Lower lobe of right lung (tissue), 2 donors: ENCODE measurements at regions not wholly inside any gene's neighbourhood (a gene's known extent, or its start where the extent isn't known, plus 50 kb on each side); places are given as distances from the start of the nearest gene placed in this dataset.

Source experiments
- ATAC-seq, 2 donors: fragments of 200-7000 bp; cut with Tn5 transposase; one replicate each; pipeline ENCODE4 v1.9.1; 2020 to 2022; ENCODE audit warnings: mild to moderate bottlenecking in 2 of 2, moderate library complexity in 2 of 2
- DNase-seq: peaks from one replicate; pipeline ENCODE4 v3.0.0-alpha.2; 2020
- H3K27ac ChIP-seq: fragments of 200-600 bp; one replicate; pipeline ENCODE4 v1.8.0; 2022
- H3K27me3 ChIP-seq: fragments of 200-600 bp; one replicate; pipeline ENCODE4 v1.8.0; 2022; ENCODE audit warnings: low read depth
- H3K36me3 ChIP-seq: fragments of 200-600 bp; one replicate; pipeline ENCODE4 v1.8.0; 2022; ENCODE audit warnings: mild to moderate bottlenecking
- H3K4me1 ChIP-seq: fragments of 200-600 bp; one replicate; pipeline ENCODE4 v1.8.0; 2022
- H3K4me3 ChIP-seq: fragments of 200-600 bp; one replicate; pipeline ENCODE4 v1.8.0; 2022; ENCODE audit warnings: mild to moderate bottlenecking
- H3K9me3 ChIP-seq: fragments of 200-600 bp; one replicate; pipeline ENCODE4 v1.8.0; 2022
- intact Hi-C: fragments of 100-400 bp; cut with DNase I; formaldehyde crosslinking; loops from one replicate; pipeline ENCODE4 v1.11.0; 2022
- TF ChIP-seq, protein P1 (sequence below): fragments of 200-600 bp; IDR thresholded peaks from one replicate; pipeline ENCODE4 v1.8.0; 2022; ENCODE audit warnings: antibody characterized with exemption, mild to moderate bottlenecking
- donor health status: DM: no; HTN: yes; CAD: no; lungs with severe emphysema.

DNA sequence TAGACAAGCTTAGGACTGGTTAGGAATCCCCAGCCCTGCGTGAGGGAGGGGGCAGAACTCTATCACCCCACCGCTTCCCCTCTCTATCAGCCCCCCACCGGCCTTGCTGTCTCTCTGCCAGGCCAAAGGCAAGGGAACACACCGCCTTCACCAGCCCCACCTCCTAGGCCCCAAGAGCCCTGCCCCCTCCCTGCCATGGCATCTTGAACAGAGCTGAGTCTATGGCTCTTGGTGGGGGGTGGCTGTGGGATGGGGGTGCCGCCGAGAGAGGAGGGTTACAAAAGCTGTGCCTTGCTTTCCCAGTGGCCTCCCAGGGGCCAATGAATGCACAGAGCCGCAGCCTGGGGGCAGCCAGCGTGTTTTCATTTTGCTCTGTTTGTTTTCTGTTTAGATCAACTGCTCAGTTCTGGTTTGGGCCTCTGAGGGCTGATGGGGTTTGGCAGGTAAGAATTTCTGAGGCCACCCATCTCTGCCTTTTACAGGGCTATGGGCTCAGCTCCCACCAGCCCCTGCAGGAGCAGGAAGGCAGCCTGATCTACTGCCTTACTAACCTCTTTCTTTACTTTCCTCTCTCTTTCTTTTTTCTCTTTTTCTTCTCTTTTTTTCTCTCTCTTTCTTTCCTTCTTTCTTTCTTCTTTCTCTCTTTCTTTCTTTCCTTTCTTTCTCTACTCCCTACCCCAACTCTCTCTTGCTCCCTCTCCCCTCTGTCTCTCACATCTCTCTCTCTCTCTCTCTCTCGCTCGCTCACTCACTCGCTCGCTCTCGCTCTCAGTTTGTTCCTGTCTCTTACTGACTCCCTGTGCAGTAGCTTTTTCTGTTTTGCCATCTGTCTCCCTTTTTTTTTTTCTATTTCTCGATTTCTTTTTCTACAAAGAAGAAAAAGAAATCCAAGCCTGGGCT, 128.3 kb downstream of the PJA1 start:
- Histone ChIP-seq H3K9me3 (no peaks in the 10 kb centered on the region), H3K27ac (no peak overlapping the region), H3K27me3 (no peaks in the 10 kb centered on the region), H3K4me1 (no peaks in the 10 kb centered on the region), H3K36me3 (no peaks in the 10 kb centered on the region), H3K4me3 (no peak overlapping the region)
- no peak for DNase-seq
- TF ChIP-seq, protein P1, sequence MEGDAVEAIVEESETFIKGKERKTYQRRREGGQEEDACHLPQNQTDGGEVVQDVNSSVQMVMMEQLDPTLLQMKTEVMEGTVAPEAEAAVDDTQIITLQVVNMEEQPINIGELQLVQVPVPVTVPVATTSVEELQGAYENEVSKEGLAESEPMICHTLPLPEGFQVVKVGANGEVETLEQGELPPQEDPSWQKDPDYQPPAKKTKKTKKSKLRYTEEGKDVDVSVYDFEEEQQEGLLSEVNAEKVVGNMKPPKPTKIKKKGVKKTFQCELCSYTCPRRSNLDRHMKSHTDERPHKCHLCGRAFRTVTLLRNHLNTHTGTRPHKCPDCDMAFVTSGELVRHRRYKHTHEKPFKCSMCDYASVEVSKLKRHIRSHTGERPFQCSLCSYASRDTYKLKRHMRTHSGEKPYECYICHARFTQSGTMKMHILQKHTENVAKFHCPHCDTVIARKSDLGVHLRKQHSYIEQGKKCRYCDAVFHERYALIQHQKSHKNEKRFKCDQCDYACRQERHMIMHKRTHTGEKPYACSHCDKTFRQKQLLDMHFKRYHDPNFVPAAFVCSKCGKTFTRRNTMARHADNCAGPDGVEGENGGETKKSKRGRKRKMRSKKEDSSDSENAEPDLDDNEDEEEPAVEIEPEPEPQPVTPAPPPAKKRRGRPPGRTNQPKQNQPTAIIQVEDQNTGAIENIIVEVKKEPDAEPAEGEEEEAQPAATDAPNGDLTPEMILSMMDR: no peak
- ATAC-seq: no peak
- intact Hi-C loops: no loop called here

- intact Hi-C loops: no loop called here
- H3K4me1 ChIP-seq: no peaks in the 10 kb centered on the region
- no peaks in the 10 kb centered on the region for H3K9me3 ChIP-seq
- no peak overlapping the region for H3K4me3 ChIP-seq
- DNase-seq (no peak), ATAC-seq (no peak)
- TF ChIP-seq, protein P1: no peak
- no peaks in the 10 kb centered on the region for H3K27me3 ChIP-seq
- H3K36me3 ChIP-seq: no peaks in the 10 kb centered on the region
- no peak overlapping the region for H3K27ac ChIP-seq
Measured at GRCh38 chrX:69034451-69034850, 130.8 kb downstream of the PJA1 start.

- no peak for ATAC-seq
- no peak overlapping the region for H3K4me3 ChIP-seq
- intact Hi-C loops: no loop called here
- no peak for DNase-seq
- H3K36me3 ChIP-seq: no peaks in the 10 kb centered on the region
- TF ChIP-seq, protein P1: no peak
- no peaks in the 10 kb centered on the region for H3K27me3 ChIP-seq
- H3K4me1 ChIP-seq: no peaks in the 10 kb centered on the region
- no peaks in the 10 kb centered on the region for H3K9me3 ChIP-seq
- no peak overlapping the region for H3K27ac ChIP-seq
Measured at GRCh38 chrX:69033936-69034335, 131.3 kb downstream of the PJA1 start.

DNA sequence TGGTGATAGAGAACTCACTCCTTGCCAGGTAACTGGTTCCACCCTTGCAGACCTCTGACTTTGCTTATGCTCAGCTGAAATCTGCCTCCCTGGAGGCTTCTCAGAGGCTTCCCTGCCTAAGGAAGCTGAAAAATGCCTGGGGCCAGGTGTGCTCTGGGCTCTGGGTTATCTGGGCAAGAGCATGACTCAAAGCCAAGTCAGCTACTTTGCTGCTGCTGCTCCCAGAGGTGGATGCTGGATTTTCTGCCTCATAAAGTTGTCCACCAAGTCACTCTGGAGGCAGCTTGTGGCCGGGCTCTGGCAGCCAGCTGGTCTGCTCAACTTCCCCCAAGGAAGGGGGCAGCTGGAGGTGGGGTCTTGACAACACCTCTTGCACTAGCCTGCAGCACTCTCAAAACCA, 132.7 kb downstream of the PJA1 start:
- no peaks in the 10 kb centered on the region for H3K27me3 ChIP-seq
- ATAC-seq (no peak), DNase-seq (no peak)
- no peaks in the 10 kb centered on the region for H3K9me3 ChIP-seq
- TF ChIP-seq, protein P1: no peak
- H3K4me3 ChIP-seq: no peak overlapping the region
- no peak overlapping the region for H3K27ac ChIP-seq
- H3K4me1 ChIP-seq: peaks cover 4% of the 10 kb centered on the region
- intact Hi-C loops: no loop called here
- H3K36me3 ChIP-seq: no peaks in the 10 kb centered on the region

DNA sequence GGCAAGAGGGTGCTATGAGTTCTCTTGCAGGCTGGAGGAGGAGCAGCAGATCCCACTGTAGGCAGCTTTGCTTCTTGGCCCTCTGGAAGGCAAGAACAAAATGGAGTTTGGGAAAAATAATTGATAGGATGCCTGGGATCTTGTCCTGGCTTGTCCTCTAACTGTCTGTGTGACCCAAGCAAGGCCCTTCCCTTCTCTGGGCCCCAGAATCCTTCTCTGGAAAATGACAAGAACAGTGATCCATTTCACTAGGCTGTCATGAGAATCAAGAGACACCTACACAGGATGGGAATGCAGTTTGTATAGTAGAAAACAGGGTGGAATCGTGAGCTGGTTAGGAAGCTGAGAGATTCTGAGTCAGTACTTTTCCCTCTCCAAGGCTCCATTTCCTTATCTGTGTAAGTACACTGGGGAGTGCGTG, 133.3 kb downstream of the PJA1 start:
- Histone ChIP-seq H3K27ac (no peak overlapping the region), H3K4me3 (no peak overlapping the region), H3K27me3 (no peaks in the 10 kb centered on the region), H3K9me3 (no peaks in the 10 kb centered on the region), H3K4me1 (peaks cover 9% of the 10 kb centered on the region), H3K36me3 (no peaks in the 10 kb centered on the region)
- no peak for ATAC-seq
- intact Hi-C loops: no loop called here
- no peak for DNase-seq
- TF ChIP-seq, protein P1: no peak
